ENCODE measurements at regions not wholly inside any gene's neighbourhood (a gene's known extent, or its start where the extent isn't known, plus 50 kb on each side); places are given as distances from the start of the nearest gene placed in this dataset.

DNA sequence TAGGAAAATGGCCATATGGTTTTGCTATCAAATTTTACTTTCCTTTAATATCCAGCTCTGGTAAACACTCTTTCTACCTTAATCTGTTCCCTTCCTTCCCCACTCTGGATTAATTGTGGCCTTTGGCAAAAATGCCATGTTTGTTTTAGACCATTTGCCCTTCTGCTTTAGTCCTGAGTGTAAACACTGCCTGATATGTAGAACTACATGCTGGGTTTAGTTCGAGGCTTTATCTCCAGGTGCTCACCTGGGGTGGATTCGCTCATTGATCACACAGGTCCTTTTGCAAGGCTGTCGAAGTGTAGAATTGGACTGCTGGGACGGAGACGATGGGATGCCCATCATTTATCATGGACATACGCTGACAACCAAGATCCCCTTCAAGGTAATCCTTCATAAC lies 94.1 kb downstream of the NOC3L start:
- DNase-seq (ENCODE audit: low read depth) (no peak), FAIRE-seq (no peak)
- Histone ChIP-seq H3K9ac (ENCODE audit: low read length) (no peak overlapping the region), H3K79me2 (ENCODE audit: insufficient read depth, low read length) (no peaks in the 10 kb centered on the region), H2AFZ (ENCODE audit: low read depth, low read length) (no peak overlapping the region), H3K9me3 (ENCODE audit: insufficient read depth, low read depth, low read length) (peaks cover 6% of the 10 kb centered on the region), H3K4me1 (ENCODE audit: insufficient read depth, low read length) (no peaks in the 10 kb centered on the region), H3K27me3 (ENCODE audit: insufficient read depth, low read length) (no peaks in the 10 kb centered on the region), H3K4me2 (ENCODE audit: low read length) (no peak overlapping the region), H4K20me1 (ENCODE audit: insufficient read depth, low read length) (no peaks in the 10 kb centered on the region), H3K36me3 (ENCODE audit: insufficient read depth, low read length) (no peaks in the 10 kb centered on the region), H3K27ac (ENCODE audit: low read depth, low read length) (no peak overlapping the region), H3K4me3 (ENCODE audit: insufficient read depth, low read depth, low read length) (no peak overlapping the region)
- no peaks in the 10 kb centered on the region for H3K4me1 Mint-ChIP-seq (ENCODE audit: low read depth, unreplicated experiment)
- peaks cover 7% of the 10 kb centered on the region for H3K9me3 Mint-ChIP-seq (ENCODE audit: unreplicated experiment)
- no peak overlapping the region for H3K27ac Mint-ChIP-seq (ENCODE audit: unreplicated experiment)
- no peaks in the 10 kb centered on the region for H3K36me3 Mint-ChIP-seq (ENCODE audit: low read depth, unreplicated experiment)
- no peak overlapping the region for H3K4me3 Mint-ChIP-seq (ENCODE audit: unreplicated experiment)
- H3K27me3 Mint-ChIP-seq (ENCODE audit: low read depth, unreplicated experiment) = no peaks in the 10 kb centered on the region
- no peak for TF ChIP-seq EZH2 (IDR thresholded peaks at IDR 0.05; ENCODE audit: insufficient read depth, low read length)
- TF ChIP-seq, protein P1, sequence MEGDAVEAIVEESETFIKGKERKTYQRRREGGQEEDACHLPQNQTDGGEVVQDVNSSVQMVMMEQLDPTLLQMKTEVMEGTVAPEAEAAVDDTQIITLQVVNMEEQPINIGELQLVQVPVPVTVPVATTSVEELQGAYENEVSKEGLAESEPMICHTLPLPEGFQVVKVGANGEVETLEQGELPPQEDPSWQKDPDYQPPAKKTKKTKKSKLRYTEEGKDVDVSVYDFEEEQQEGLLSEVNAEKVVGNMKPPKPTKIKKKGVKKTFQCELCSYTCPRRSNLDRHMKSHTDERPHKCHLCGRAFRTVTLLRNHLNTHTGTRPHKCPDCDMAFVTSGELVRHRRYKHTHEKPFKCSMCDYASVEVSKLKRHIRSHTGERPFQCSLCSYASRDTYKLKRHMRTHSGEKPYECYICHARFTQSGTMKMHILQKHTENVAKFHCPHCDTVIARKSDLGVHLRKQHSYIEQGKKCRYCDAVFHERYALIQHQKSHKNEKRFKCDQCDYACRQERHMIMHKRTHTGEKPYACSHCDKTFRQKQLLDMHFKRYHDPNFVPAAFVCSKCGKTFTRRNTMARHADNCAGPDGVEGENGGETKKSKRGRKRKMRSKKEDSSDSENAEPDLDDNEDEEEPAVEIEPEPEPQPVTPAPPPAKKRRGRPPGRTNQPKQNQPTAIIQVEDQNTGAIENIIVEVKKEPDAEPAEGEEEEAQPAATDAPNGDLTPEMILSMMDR (IDR thresholded peaks at IDR 0.05; ENCODE audit: insufficient read depth, low read depth, low read length) = no peak

DNA sequence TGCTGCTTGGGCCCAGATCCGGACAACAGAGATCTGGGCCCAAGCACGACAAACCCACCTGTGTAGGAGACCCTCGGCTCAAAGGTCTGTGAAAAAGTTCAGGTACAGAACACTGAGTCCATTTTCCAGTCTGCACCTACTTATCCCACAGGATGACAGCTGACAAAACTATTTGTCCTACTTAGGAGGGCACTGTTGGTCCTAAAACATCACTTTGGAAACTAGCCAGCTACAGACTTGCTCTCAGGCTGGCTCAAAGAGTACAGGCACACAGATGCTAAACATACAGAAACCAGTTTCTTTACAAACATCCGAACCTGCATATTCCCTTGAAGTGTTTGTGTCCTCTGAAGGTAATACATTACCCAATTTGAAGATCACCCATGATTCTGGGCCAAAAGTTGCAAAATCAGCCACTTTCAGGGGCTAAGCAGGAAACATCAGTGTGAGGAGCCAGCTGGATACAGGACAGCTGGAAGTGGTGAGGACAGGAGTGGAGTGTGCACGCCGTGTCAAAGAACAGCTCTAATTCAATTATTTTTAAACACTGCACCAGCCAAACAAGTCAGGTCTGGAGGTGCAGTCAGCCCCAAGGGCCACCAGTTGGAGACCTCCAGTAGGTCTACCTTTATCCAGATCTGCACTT lies 88.5 kb downstream of the NOC3L start:
- H3K4me2 ChIP-seq (ENCODE audit: low read length) = peak overlapping the region; percentile 4
- no peaks in the 10 kb centered on the region for H3K27me3 Mint-ChIP-seq (ENCODE audit: low read depth, unreplicated experiment)
- no peaks in the 10 kb centered on the region for H3K36me3 Mint-ChIP-seq (ENCODE audit: low read depth, unreplicated experiment)

DNA sequence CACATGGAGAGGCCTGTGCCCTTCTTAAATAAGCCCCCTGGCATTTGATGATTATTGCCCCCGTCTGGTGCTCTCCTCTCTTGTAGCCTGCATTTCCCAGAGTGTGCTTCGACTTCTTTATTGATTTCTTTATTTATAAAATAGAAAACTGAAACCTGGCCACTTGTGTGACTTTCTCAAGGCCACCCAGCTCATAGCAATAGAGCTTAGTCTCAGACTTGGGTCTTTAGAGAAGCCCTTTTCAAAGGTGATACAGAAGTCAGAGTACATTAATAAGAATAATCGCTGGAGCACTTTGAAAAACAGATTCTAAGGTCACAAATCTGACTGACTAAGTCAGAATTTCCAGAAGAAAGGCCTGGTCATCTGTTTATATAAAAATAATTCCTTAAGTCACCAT lies 86.6 kb downstream of the NOC3L start:
- TF ChIP-seq EZH2 (IDR thresholded peaks at IDR 0.05; ENCODE audit: insufficient read depth, low read length) = no peak
- TF ChIP-seq, protein P1 (IDR thresholded peaks at IDR 0.05; ENCODE audit: insufficient read depth, low read depth, low read length) = no peak
- H3K4me3 Mint-ChIP-seq (ENCODE audit: unreplicated experiment) = no peak overlapping the region
- no peaks in the 10 kb centered on the region for H3K36me3 Mint-ChIP-seq (ENCODE audit: low read depth, unreplicated experiment)
- Histone ChIP-seq H3K4me3 (ENCODE audit: insufficient read depth, low read depth, low read length) (no peak overlapping the region), H4K20me1 (ENCODE audit: insufficient read depth, low read length) (no peaks in the 10 kb centered on the region), H3K79me2 (ENCODE audit: insufficient read depth, low read length) (no peaks in the 10 kb centered on the region), H3K9ac (ENCODE audit: low read length) (no peak overlapping the region), H3K9me3 (ENCODE audit: insufficient read depth, low read depth, low read length) (peaks cover 3% of the 10 kb centered on the region), H2AFZ (ENCODE audit: low read depth, low read length) (no peak overlapping the region), H3K27ac (ENCODE audit: low read depth, low read length) (no peak overlapping the region), H3K27me3 (ENCODE audit: insufficient read depth, low read length) (no peaks in the 10 kb centered on the region), H3K4me1 (ENCODE audit: insufficient read depth, low read length) (no peaks in the 10 kb centered on the region), H3K36me3 (ENCODE audit: insufficient read depth, low read length) (no peaks in the 10 kb centered on the region), H3K4me2 (ENCODE audit: low read length) (no peak overlapping the region)
- no peak for DNase-seq (ENCODE audit: low read depth)
- H3K4me1 Mint-ChIP-seq (ENCODE audit: low read depth, unreplicated experiment) = peaks cover 6% of the 10 kb centered on the region
- peaks cover 7% of the 10 kb centered on the region for H3K9me3 Mint-ChIP-seq (ENCODE audit: unreplicated experiment)
- no peak for FAIRE-seq
- peak overlapping the region; percentile 27 for H3K27ac Mint-ChIP-seq (ENCODE audit: unreplicated experiment)
- no peaks in the 10 kb centered on the region for H3K27me3 Mint-ChIP-seq (ENCODE audit: low read depth, unreplicated experiment)

More for the DNA sequence above, 88.5 kb downstream of the NOC3L start:
- TF ChIP-seq EZH2 (IDR thresholded peaks at IDR 0.05; ENCODE audit: insufficient read depth, low read length) = no peak
- TF ChIP-seq, protein P1 (IDR thresholded peaks at IDR 0.05; ENCODE audit: insufficient read depth, low read depth, low read length) = no peak
- no peak overlapping the region for H3K27ac ChIP-seq (ENCODE audit: low read depth, low read length)
- DNase-seq (ENCODE audit: low read depth) = peak; percentile 33
- no peak overlapping the region for H3K4me3 Mint-ChIP-seq (ENCODE audit: unreplicated experiment)
- H3K79me2 ChIP-seq (ENCODE audit: insufficient read depth, low read length) = no peaks in the 10 kb centered on the region
- no peaks in the 10 kb centered on the region for H3K36me3 ChIP-seq (ENCODE audit: insufficient read depth, low read length)
- H4K20me1 ChIP-seq (ENCODE audit: insufficient read depth, low read length) = no peaks in the 10 kb centered on the region
- no peak for FAIRE-seq
- H3K4me1 ChIP-seq (ENCODE audit: insufficient read depth, low read length) = no peaks in the 10 kb centered on the region
- H3K9me3 ChIP-seq (ENCODE audit: insufficient read depth, low read depth, low read length) = peaks cover 6% of the 10 kb centered on the region
- no peak overlapping the region for H3K9ac ChIP-seq (ENCODE audit: low read length)
- H3K9me3 Mint-ChIP-seq (ENCODE audit: unreplicated experiment) = peaks cover 7% of the 10 kb centered on the region
- no peak overlapping the region for H3K4me3 ChIP-seq (ENCODE audit: insufficient read depth, low read depth, low read length)
- no peaks in the 10 kb centered on the region for H3K27me3 ChIP-seq (ENCODE audit: insufficient read depth, low read length)
- peaks cover 4% of the 10 kb centered on the region for H3K4me1 Mint-ChIP-seq (ENCODE audit: low read depth, unreplicated experiment)
- no peak overlapping the region for H2AFZ ChIP-seq (ENCODE audit: low read depth, low read length)
- no peak overlapping the region for H3K27ac Mint-ChIP-seq (ENCODE audit: unreplicated experiment)
